Activated naive CD4-positive, alpha-beta T cell treated with anti-CD3 and anti-CD28 coated beads, Interleukin-2, amount 50 U/mL, for 16 hours (primary cell): ENCODE measurements at regions not wholly inside any gene's neighbourhood (a gene's known extent, or its start where the extent isn't known, plus 50 kb on each side); places are given as distances from the start of the nearest gene placed in this dataset.

ENCODE experiments used
- DNase-seq: peaks from one replicate; pipeline ENCODE4 v3.0.0-alpha.2; 2020

- DNase-seq: no peak
These were observed 236.1 kb upstream of the USP25 start for GRCh38 chr21:15493646-15494045.

- DNase-seq: no peak
These were observed 235.3 kb upstream of the USP25 start for GRCh38 chr21:15494481-15494880.

GRCh38 chr21:15495965-15496364, 233.8 kb upstream of the USP25 start:
- DNase-seq: no peak

GRCh38 chr21:15496911-15497310, 232.9 kb upstream of the USP25 start:
- no peak for DNase-seq

- DNase-seq: no peak
These were observed 231.3 kb upstream of the USP25 start for GRCh38 chr21:15498455-15498854.

GRCh38 chr21:15506086-15506485, 223.7 kb upstream of the USP25 start:
- DNase-seq: no peak

- no peak for DNase-seq
These were observed 221.2 kb upstream of the USP25 start for GRCh38 chr21:15508554-15508953.

- DNase-seq: peak; percentile 45
These were observed 215.5 kb upstream of the USP25 start for GRCh38 chr21:15514073-15514946.

GRCh38 chr21:15515908-15516307, 213.9 kb upstream of the USP25 start:
- DNase-seq: no peak

GRCh38 chr21:15517394-15517793, 212.4 kb upstream of the USP25 start:
- DNase-seq: no peak

GRCh38 chr21:15520811-15521643, 208.8 kb upstream of the USP25 start:
- DNase-seq: no peak

GRCh38 chr21:15521644-15522001, 208.2 kb upstream of the USP25 start:
- no peak for DNase-seq

- no peak for DNase-seq
These were observed 207.6 kb upstream of the USP25 start for GRCh38 chr21:15522148-15522547.

GRCh38 chr21:15524855-15525254, 204.9 kb upstream of the USP25 start:
- no peak for DNase-seq

GRCh38 chr21:15526798-15527197, 203.0 kb upstream of the USP25 start:
- no peak for DNase-seq

GRCh38 chr21:15528346-15528745, 201.4 kb upstream of the USP25 start:
- DNase-seq: no peak

- DNase-seq: no peak
These were observed 197.8 kb upstream of the USP25 start for GRCh38 chr21:15531986-15532385.

- no peak for DNase-seq
These were observed 196.2 kb upstream of the USP25 start for GRCh38 chr21:15533618-15534017.

- no peak for DNase-seq
These were observed 195.3 kb upstream of the USP25 start for GRCh38 chr21:15534450-15534886.

- no peak for DNase-seq
These were observed 190.4 kb upstream of the USP25 start for GRCh38 chr21:15539376-15539775.

GRCh38 chr21:15543473-15543872, 186.3 kb upstream of the USP25 start:
- no peak for DNase-seq

- no peak for DNase-seq
These were observed 180.1 kb upstream of the USP25 start for GRCh38 chr21:15549671-15550070.

- DNase-seq: no peak
These were observed 176.8 kb upstream of the USP25 start for GRCh38 chr21:15552914-15553494.

- no peak for DNase-seq
These were observed 171.9 kb upstream of the USP25 start for GRCh38 chr21:15557925-15558324.
